ENCODE measurements at regions not wholly inside any gene's neighbourhood (a gene's known extent, or its start where the extent isn't known, plus 50 kb on each side); places are given as distances from the start of the nearest gene placed in this dataset.

DNA sequence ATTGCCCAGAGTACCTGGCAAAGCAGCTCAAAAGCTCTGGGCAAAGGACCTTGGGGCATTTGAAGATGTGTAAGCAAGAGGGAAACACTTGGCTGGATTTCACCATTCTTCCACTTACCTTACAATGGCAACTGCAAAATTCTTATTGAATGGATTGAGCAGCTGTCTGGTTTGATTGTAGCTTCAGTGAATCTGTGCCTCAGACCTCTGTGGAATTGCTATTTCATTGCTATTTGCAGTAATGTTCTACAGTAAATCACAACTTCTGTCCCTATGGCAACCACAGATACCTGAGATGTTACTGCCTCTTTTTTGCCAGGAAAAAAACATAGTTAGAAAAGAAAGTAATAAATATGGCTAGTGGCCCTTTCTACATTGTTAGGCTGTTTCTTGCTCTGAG lies 519.5 kb downstream of the SUCLA2 start:
- TF ChIP-seq EZH2 (IDR thresholded peaks at IDR 0.05; ENCODE audit: insufficient read depth, low read length) (no peak), CTCF (IDR thresholded peaks at IDR 0.05; ENCODE audit: insufficient read depth, low read depth, low read length) (no peak)

Measured in astrocyte (in vitro differentiated cells and primary cell).